Psoas muscle (tissue), 7 donors: ENCODE measurements at regions not wholly inside any gene's neighbourhood (a gene's known extent, or its start where the extent isn't known, plus 50 kb on each side); places are given as distances from the start of the nearest gene placed in this dataset.

Source experiments
- ATAC-seq, 4 donors: fragments of 200-7000 bp; cut with Tn5 transposase; one replicate each; pipeline ENCODE4 v1.9.1; 2020; ENCODE audit warnings: moderate library complexity in 3 of 4, mild to moderate bottlenecking in 2 of 4
- DNase-seq, 2 donors: peaks; one replicate each; pipeline ENCODE4 v3.0.0-alpha.2; 2020
- H3K27ac ChIP-seq: fragments of 200-600 bp; one replicate; pipeline ENCODE4 v1.8.0; 2022
- H3K27me3 ChIP-seq, 3 donors: fragments of 200-600 bp in 1 of 3; one replicate each; pipeline versions ENCODE4 v1.6.1 to v1.8.0; 2013 to 2022; ENCODE audit warnings: low read length in 2 of 3, mild to moderate bottlenecking in 2 of 3, moderate library complexity in 1 of 3; ENCODE audit not compliant: insufficient read depth in 3 of 3
- H3K36me3 ChIP-seq, 2 donors: fragments of 200-600 bp in 1 of 2; one replicate each; pipeline versions ENCODE4 v1.6.1 to v1.8.0; 2013 to 2022; ENCODE audit warnings: low read depth in 1 of 2, mild to moderate bottlenecking in 1 of 2, moderate library complexity in 1 of 2; ENCODE audit not compliant: insufficient read depth in 1 of 2
- H3K4me1 ChIP-seq: fragments of 200-600 bp; one replicate; pipeline ENCODE4 v1.8.0; 2022
- H3K4me3 ChIP-seq: fragments of 200-600 bp; one replicate; pipeline ENCODE4 v1.8.0; 2022; ENCODE audit warnings: mild to moderate bottlenecking
- H3K9me3 ChIP-seq: fragments of 200-600 bp; one replicate; pipeline ENCODE4 v1.8.0; 2022
- CTCF ChIP-seq: fragments of 200-600 bp; IDR thresholded peaks from one replicate; pipeline ENCODE4 v1.8.0; 2022; ENCODE audit warnings: antibody characterized with exemption
- WGBS, 3 donors: extraction: QIAGEN DNeasy Blood & Tissue Kit; methylation state at CpG; one replicate each; pipeline versions ENCODE4 v1.1.6 to v1.1.7; 2013; 5-methylcytosine and 5-hydroxymethylcytosine counted together
- intact Hi-C, 2 donors: fragments of 100-400 bp; cut with DNase I; formaldehyde crosslinking; loops; one replicate each; pipeline versions ENCODE4 v1.11.0 to v1.14.2; 2022
- donor health status: healthy with polysubstance abuse.
- donor health status: DM: no; HTN: no; CAD: no; lungs with moderate emphysema.
- donor health status: Bipolar disorder and iron deficiency.
- donor health status: healthy.
- donor health status: DM: yes; HTN: yes; CAD: no.
- donor health status: DM: no; HTN: no; CAD: no.
- donor health status: DM: yes; HTN: yes; CAD: no.

GRCh38 chr11:128236506-128237498 is 350.6 kb downstream of the ETS1 start:
- 87 to 96% (median 94%) methylated on average over 47 to 49 of the region's 49 CpGs for WGBS, 3 donors
- no peak for ATAC-seq
- intact Hi-C loops = no loop called here

GRCh38 chr11:128235958-128236357 is 351.4 kb downstream of the ETS1 start:
- H3K36me3 ChIP-seq = no peaks in the 10 kb centered on the region
- H3K4me3 ChIP-seq = no peak overlapping the region
- no peak for TF ChIP-seq CTCF
- intact Hi-C loops = no loop called here
- H3K9me3 ChIP-seq = no peaks in the 10 kb centered on the region
- 46 to 64% (median 54%) methylated on average over 4 of the region's 4 CpGs for WGBS, 3 donors
- H3K4me1 ChIP-seq = no peaks in the 10 kb centered on the region
- ATAC-seq (no peak), DNase-seq (no peak)
- no peaks in the 10 kb centered on the region for H3K27me3 ChIP-seq
- H3K27ac ChIP-seq = no peak overlapping the region

More at GRCh38 chr11:128236506-128237498, 350.6 kb downstream of the ETS1 start:
- Histone ChIP-seq H3K9me3 (no peaks in the 10 kb centered on the region), H3K36me3 (no peaks in the 10 kb centered on the region), H3K4me3 (no peak overlapping the region), H3K27ac (no peak overlapping the region), H3K27me3 (no peaks in the 10 kb centered on the region), H3K4me1 (no peaks in the 10 kb centered on the region)
- TF ChIP-seq CTCF = no peak
- no peak for DNase-seq

- intact Hi-C loops = no loop called here
- Histone ChIP-seq H3K27me3 (no peaks in the 10 kb centered on the region), H3K4me3 (no peak overlapping the region), H3K27ac (no peak overlapping the region), H3K9me3 (no peaks in the 10 kb centered on the region), H3K4me1 (no peaks in the 10 kb centered on the region), H3K36me3 (no peaks in the 10 kb centered on the region)
- TF ChIP-seq CTCF = no peak
- WGBS, 3 donors = 51 to 56% (median 53%) methylated on average over 3 of the region's 3 CpGs
- ATAC-seq = no peak
- DNase-seq = no peak
These were observed 351.9 kb downstream of the ETS1 start for GRCh38 chr11:128235426-128235825.

- Histone ChIP-seq H3K27ac (no peak overlapping the region), H3K27me3 (no peaks in the 10 kb centered on the region), H3K4me1 (no peaks in the 10 kb centered on the region), H3K9me3 (no peaks in the 10 kb centered on the region), H3K4me3 (no peak overlapping the region), H3K36me3 (no peaks in the 10 kb centered on the region)
- TF ChIP-seq CTCF = no peak
- DNase-seq (no peak), ATAC-seq (no peak)
- WGBS, 3 donors = 94 to 97% (median 96%) methylated on average over 6 of the region's 6 CpGs
- intact Hi-C loops = no loop called here
These were observed 353.2 kb downstream of the ETS1 start for GRCh38 chr11:128234143-128234542.
